ENCODE measurements at regions not wholly inside any gene's neighbourhood (a gene's known extent, or its start where the extent isn't known, plus 50 kb on each side); places are given as distances from the start of the nearest gene placed in this dataset.

GRCh38 chr12:92539976-92540781 lies 162.6 kb upstream of the PLEKHG7 start:
- no peaks in the 10 kb centered on the region for H3K36me3 ChIP-seq
- no peak overlapping the region for H3K4me3 ChIP-seq (ENCODE audit: low read depth, low read length)
- no peaks in the 10 kb centered on the region for H3K9me3 ChIP-seq
- peak; percentile 26 for DNase-seq
- H3K27me3 ChIP-seq: no peaks in the 10 kb centered on the region
- no peaks in the 10 kb centered on the region for H3K4me1 ChIP-seq
- TF ChIP-seq CTCF (IDR thresholded peaks at IDR 0.05; ENCODE audit: low read depth, low read length): peak; percentile 9; the same call in 1 of the 2 replicates

- Histone ChIP-seq H3K27me3 (no peaks in the 10 kb centered on the region), H3K4me3 (ENCODE audit: low read depth, low read length) (no peak overlapping the region), H3K9me3 (no peaks in the 10 kb centered on the region), H3K4me1 (no peaks in the 10 kb centered on the region), H3K36me3 (no peaks in the 10 kb centered on the region)
- DNase-seq: no peak
- no peak for TF ChIP-seq CTCF (IDR thresholded peaks at IDR 0.05; ENCODE audit: low read depth, low read length)
These were observed 163.6 kb upstream of the PLEKHG7 start for GRCh38 chr12:92539110-92539749.

- no peaks in the 10 kb centered on the region for H3K4me1 ChIP-seq
These were observed 165.4 kb upstream of the PLEKHG7 start for GRCh38 chr12:92537290-92537960.

GRCh38 chr12:92535961-92536360 lies 166.8 kb upstream of the PLEKHG7 start:
- DNase-seq: no peak
- Histone ChIP-seq H3K4me1 (no peaks in the 10 kb centered on the region), H3K36me3 (no peaks in the 10 kb centered on the region), H3K4me3 (ENCODE audit: low read depth, low read length) (no peak overlapping the region), H3K9me3 (no peaks in the 10 kb centered on the region), H3K27me3 (no peaks in the 10 kb centered on the region)
- TF ChIP-seq CTCF (IDR thresholded peaks at IDR 0.05; ENCODE audit: low read depth, low read length): no peak

More at GRCh38 chr12:92537290-92537960, 165.4 kb upstream of the PLEKHG7 start:
- no peaks in the 10 kb centered on the region for H3K27me3 ChIP-seq
- no peaks in the 10 kb centered on the region for H3K9me3 ChIP-seq
- H3K36me3 ChIP-seq: no peaks in the 10 kb centered on the region
- no peak overlapping the region for H3K4me3 ChIP-seq (ENCODE audit: low read depth, low read length)
- TF ChIP-seq CTCF (IDR thresholded peaks at IDR 0.05; ENCODE audit: low read depth, low read length): no peak
- no peak for DNase-seq

- no peaks in the 10 kb centered on the region for H3K9me3 ChIP-seq
- no peak overlapping the region for H3K4me3 ChIP-seq (ENCODE audit: low read depth, low read length)
- no peaks in the 10 kb centered on the region for H3K4me1 ChIP-seq
- no peak for TF ChIP-seq CTCF (IDR thresholded peaks at IDR 0.05; ENCODE audit: low read depth, low read length)
- DNase-seq: no peak
- H3K27me3 ChIP-seq: no peaks in the 10 kb centered on the region
- H3K36me3 ChIP-seq: no peaks in the 10 kb centered on the region
These were observed 169.4 kb upstream of the PLEKHG7 start for GRCh38 chr12:92533280-92533890.

Measured in BE2C (cell line).